ENCODE measurements at regions not wholly inside any gene's neighbourhood (a gene's known extent, or its start where the extent isn't known, plus 50 kb on each side); places are given as distances from the start of the nearest gene placed in this dataset.

GRCh38 chr13:61738236-61738750, 322.6 kb upstream of the PCDH20 start:
- DNase-seq: no peak

GRCh38 chr13:61734683-61735082, 319.0 kb upstream of the PCDH20 start:
- DNase-seq: no peak

- peak in 1 of 2 experiments; percentile 20 for DNase-seq
Observed at GRCh38 chr13:61728471-61728870, 312.8 kb upstream of the PCDH20 start.

GRCh38 chr13:61727767-61728166, 312.1 kb upstream of the PCDH20 start:
- DNase-seq: no peak

GRCh38 chr13:61725806-61726205, 310.2 kb upstream of the PCDH20 start:
- DNase-seq: no peak

- DNase-seq: no peak
Observed at GRCh38 chr13:61722119-61722518, 306.5 kb upstream of the PCDH20 start.

GRCh38 chr13:61712621-61713020, 297.0 kb upstream of the PCDH20 start:
- no peak for DNase-seq

- DNase-seq: no peak
Observed at GRCh38 chr13:61709258-61709657, 293.6 kb upstream of the PCDH20 start.

- no peak for DNase-seq
Observed at GRCh38 chr13:61706899-61707298, 291.2 kb upstream of the PCDH20 start.

- no peak for DNase-seq
Observed at GRCh38 chr13:61700620-61701019, 285.0 kb upstream of the PCDH20 start.

GRCh38 chr13:61700181-61700580, 284.5 kb upstream of the PCDH20 start:
- DNase-seq: no peak

GRCh38 chr13:61696676-61697075, 281.0 kb upstream of the PCDH20 start:
- DNase-seq: no peak

- no peak for DNase-seq
Observed at GRCh38 chr13:61695147-61695546, 279.5 kb upstream of the PCDH20 start.

- DNase-seq: no peak
Observed at GRCh38 chr13:61692691-61693090, 277.0 kb upstream of the PCDH20 start.

- DNase-seq: no peak
Observed at GRCh38 chr13:61685682-61686012, 270.0 kb upstream of the PCDH20 start.

GRCh38 chr13:61684976-61685681, 269.5 kb upstream of the PCDH20 start:
- DNase-seq: no peak

GRCh38 chr13:61672756-61673155, 257.1 kb upstream of the PCDH20 start:
- no peak for DNase-seq

GRCh38 chr13:61670384-61671161, 254.9 kb upstream of the PCDH20 start:
- DNase-seq: no peak

- no peak for DNase-seq
Observed at GRCh38 chr13:61664801-61665705, 249.4 kb upstream of the PCDH20 start.

GRCh38 chr13:61654481-61654880, 238.8 kb upstream of the PCDH20 start:
- no peak for DNase-seq

GRCh38 chr13:61648547-61648946, 232.9 kb upstream of the PCDH20 start:
- DNase-seq: no peak

GRCh38 chr13:61612192-61612591, 196.5 kb upstream of the PCDH20 start:
- DNase-seq: no peak

GRCh38 chr13:61608138-61608537, 192.5 kb upstream of the PCDH20 start:
- no peak for DNase-seq

Data from NCI-H2081 (cell line).